ENCODE measurements at regions not wholly inside any gene's neighbourhood (a gene's known extent, or its start where the extent isn't known, plus 50 kb on each side); places are given as distances from the start of the nearest gene placed in this dataset.

- CTCF ChIA-PET (ENCODE audit: partially characterized antibody) = no interaction called here
- Histone ChIP-seq H3K4me3 (ENCODE audit: low read length in 2 of 2) (no peak overlapping the region), H3K9me3 (ENCODE audit: control insufficient read depth in 1 of 2, low read length in 2 of 2) (no peaks in the 10 kb centered on the region), H3K27me3 (ENCODE audit: insufficient read depth, low read length) (peaks cover 4% of the 10 kb centered on the region), H3K27ac (ENCODE audit: low read depth, low read length) (no peak overlapping the region), H3K4me1 (ENCODE audit: insufficient read depth, low read length) (no peaks in the 10 kb centered on the region), H3K36me3 (ENCODE audit: insufficient read depth, low read length) (no peaks in the 10 kb centered on the region)
- Mint-ChIP-seq H3K4me3 (no peak overlapping the region), H3K9me3 (no peaks in the 10 kb centered on the region), H3K36me3 (no peaks in the 10 kb centered on the region), H3K4me1 (no peaks in the 10 kb centered on the region), H3K27ac (no peak overlapping the region), H3K27me3 (peaks cover 5 to 6% of the 10 kb centered on the region in 2 donors)
- intact Hi-C loops (cut with micrococcal nuclease) = no loop called here
- DNase-seq = no peak
- POLR2A ChIA-PET (ENCODE audit: partially characterized antibody) = no interaction called here
Measured at GRCh38 chr16:14017886-14018285, 53.2 kb upstream of the MRTFB start.

GRCh38 chr16:14018851-14019250, 52.3 kb upstream of the MRTFB start:
- Mint-ChIP-seq H3K27me3 (peaks cover 2 to 5% of the 10 kb centered on the region in 2 donors), H3K4me3 (no peak overlapping the region), H3K4me1 (no peaks in the 10 kb centered on the region)

GRCh38 chr16:14020141-14020540, 51.0 kb upstream of the MRTFB start:
- Mint-ChIP-seq H3K27me3 (peaks cover 0 to 9% of the 10 kb centered on the region in 2 donors), H3K4me1 (no peaks in the 10 kb centered on the region), H3K4me3 (no peak overlapping the region), H3K36me3 (no peaks in the 10 kb centered on the region), H3K9me3 (peaks cover 0 to 9% (median 0%) of the 10 kb centered on the region in 8 donors), H3K27ac (no peak overlapping the region)
- no peak for DNase-seq
- H3K27ac ChIP-seq (ENCODE audit: low read depth, low read length) = no peak overlapping the region
- H3K27me3 ChIP-seq (ENCODE audit: insufficient read depth, low read length) = peaks cover 4% of the 10 kb centered on the region
- H3K4me1 ChIP-seq (ENCODE audit: insufficient read depth, low read length) = no peaks in the 10 kb centered on the region
- H3K9me3 ChIP-seq (ENCODE audit: control insufficient read depth in 1 of 2, low read length in 2 of 2) = no peaks in the 10 kb centered on the region
- POLR2A ChIA-PET (ENCODE audit: partially characterized antibody) = no interaction called here
- no peaks in the 10 kb centered on the region for H3K36me3 ChIP-seq (ENCODE audit: insufficient read depth, low read length)
- no peak overlapping the region for H3K4me3 ChIP-seq (ENCODE audit: low read length in 2 of 2)
- CTCF ChIA-PET (ENCODE audit: partially characterized antibody) = no interaction called here
- intact Hi-C loops (cut with micrococcal nuclease) = no loop called here

More at GRCh38 chr16:14018851-14019250, 52.3 kb upstream of the MRTFB start:
- peaks cover 4% of the 10 kb centered on the region for H3K27me3 ChIP-seq (ENCODE audit: insufficient read depth, low read length)
- no peak overlapping the region for H3K4me3 ChIP-seq (ENCODE audit: low read length in 2 of 2)
- no peak for DNase-seq
- Mint-ChIP-seq H3K27ac (no peak overlapping the region), H3K36me3 (no peaks in the 10 kb centered on the region), H3K9me3 (peaks cover 0 to 3% (median 0%) of the 10 kb centered on the region in 8 donors)
- H3K36me3 ChIP-seq (ENCODE audit: insufficient read depth, low read length) = no peaks in the 10 kb centered on the region
- ChIA-PET POLR2A (ENCODE audit: partially characterized antibody) (no interaction called here), CTCF (ENCODE audit: partially characterized antibody) (no interaction called here)
- no peaks in the 10 kb centered on the region for H3K4me1 ChIP-seq (ENCODE audit: insufficient read depth, low read length)
- intact Hi-C loops (cut with micrococcal nuclease) = no loop called here
- H3K27ac ChIP-seq (ENCODE audit: low read depth, low read length) = no peak overlapping the region
- no peaks in the 10 kb centered on the region for H3K9me3 ChIP-seq (ENCODE audit: control insufficient read depth in 1 of 2, low read length in 2 of 2)
